Panc1 (cell line): ENCODE measurements at regions not wholly inside any gene's neighbourhood (a gene's known extent, or its start where the extent isn't known, plus 50 kb on each side); places are given as distances from the start of the nearest gene placed in this dataset.

Source experiments
- POLR2AphosphoS5 ChIP-seq: IDR thresholded peaks from 2 replicates; pipeline ENCODE4 v1.6.1; 2012; ENCODE audit warnings: mild to moderate bottlenecking, low read depth, low read length, moderate library complexity
- SIN3A ChIP-seq: IDR thresholded peaks from 2 replicates; pipeline ENCODE4 v1.6.1; 2012; ENCODE audit warnings: low read depth, mild to moderate bottlenecking, low read length, moderate library complexity, borderline replicate concordance; ENCODE audit not compliant: insufficient read depth
- TCF7L2 ChIP-seq: IDR thresholded peaks from 2 replicates; pipeline ENCODE4 v1.6.1; 2011; ENCODE audit warnings: mild to moderate bottlenecking, low read depth, low read length, inconsistent platforms
- TF ChIP-seq, protein P1 (sequence below): fragments of 450-650 bp; IDR thresholded peaks from 2 replicates; pipeline ENCODE4 v1.5.1; 2017; ENCODE audit warnings: mild to moderate bottlenecking
- TF ChIP-seq, protein P2 (sequence below), 2 experiments: IDR thresholded peaks; 2 replicates each; pipeline ENCODE4 v1.6.1; 2011 to 2012; ENCODE audit warnings: low read depth in 2 of 2, control low read depth in 1 of 2, low read length in 1 of 2, mild to moderate bottlenecking in 1 of 2, moderate library complexity in 1 of 2; ENCODE audit not compliant: insufficient read depth in 1 of 2

DNA sequence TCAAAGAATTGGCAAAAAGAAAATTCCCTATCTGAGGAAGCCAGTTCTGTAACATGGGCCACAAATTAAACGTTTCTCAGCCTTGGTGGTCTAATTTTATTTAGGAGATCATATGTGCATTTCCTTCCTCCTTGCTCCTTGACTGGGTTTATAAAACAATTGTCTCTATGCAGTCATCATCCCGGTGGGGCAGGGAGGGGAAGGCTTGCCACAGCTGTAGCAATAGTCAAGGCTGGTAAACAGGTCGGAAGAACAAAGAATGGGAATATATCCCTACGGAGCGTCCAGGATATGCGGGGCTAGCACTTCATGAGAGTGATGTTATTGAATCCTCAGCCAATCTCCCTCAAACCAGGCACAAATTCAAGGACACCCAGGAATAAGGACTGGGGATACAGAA is 143.8 kb downstream of the RNF152 start:
- TF ChIP-seq, protein P1, sequence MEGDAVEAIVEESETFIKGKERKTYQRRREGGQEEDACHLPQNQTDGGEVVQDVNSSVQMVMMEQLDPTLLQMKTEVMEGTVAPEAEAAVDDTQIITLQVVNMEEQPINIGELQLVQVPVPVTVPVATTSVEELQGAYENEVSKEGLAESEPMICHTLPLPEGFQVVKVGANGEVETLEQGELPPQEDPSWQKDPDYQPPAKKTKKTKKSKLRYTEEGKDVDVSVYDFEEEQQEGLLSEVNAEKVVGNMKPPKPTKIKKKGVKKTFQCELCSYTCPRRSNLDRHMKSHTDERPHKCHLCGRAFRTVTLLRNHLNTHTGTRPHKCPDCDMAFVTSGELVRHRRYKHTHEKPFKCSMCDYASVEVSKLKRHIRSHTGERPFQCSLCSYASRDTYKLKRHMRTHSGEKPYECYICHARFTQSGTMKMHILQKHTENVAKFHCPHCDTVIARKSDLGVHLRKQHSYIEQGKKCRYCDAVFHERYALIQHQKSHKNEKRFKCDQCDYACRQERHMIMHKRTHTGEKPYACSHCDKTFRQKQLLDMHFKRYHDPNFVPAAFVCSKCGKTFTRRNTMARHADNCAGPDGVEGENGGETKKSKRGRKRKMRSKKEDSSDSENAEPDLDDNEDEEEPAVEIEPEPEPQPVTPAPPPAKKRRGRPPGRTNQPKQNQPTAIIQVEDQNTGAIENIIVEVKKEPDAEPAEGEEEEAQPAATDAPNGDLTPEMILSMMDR, result no peak
- no peak for TF ChIP-seq POLR2AphosphoS5
- no peak for TF ChIP-seq SIN3A
- TF ChIP-seq, protein P2, sequence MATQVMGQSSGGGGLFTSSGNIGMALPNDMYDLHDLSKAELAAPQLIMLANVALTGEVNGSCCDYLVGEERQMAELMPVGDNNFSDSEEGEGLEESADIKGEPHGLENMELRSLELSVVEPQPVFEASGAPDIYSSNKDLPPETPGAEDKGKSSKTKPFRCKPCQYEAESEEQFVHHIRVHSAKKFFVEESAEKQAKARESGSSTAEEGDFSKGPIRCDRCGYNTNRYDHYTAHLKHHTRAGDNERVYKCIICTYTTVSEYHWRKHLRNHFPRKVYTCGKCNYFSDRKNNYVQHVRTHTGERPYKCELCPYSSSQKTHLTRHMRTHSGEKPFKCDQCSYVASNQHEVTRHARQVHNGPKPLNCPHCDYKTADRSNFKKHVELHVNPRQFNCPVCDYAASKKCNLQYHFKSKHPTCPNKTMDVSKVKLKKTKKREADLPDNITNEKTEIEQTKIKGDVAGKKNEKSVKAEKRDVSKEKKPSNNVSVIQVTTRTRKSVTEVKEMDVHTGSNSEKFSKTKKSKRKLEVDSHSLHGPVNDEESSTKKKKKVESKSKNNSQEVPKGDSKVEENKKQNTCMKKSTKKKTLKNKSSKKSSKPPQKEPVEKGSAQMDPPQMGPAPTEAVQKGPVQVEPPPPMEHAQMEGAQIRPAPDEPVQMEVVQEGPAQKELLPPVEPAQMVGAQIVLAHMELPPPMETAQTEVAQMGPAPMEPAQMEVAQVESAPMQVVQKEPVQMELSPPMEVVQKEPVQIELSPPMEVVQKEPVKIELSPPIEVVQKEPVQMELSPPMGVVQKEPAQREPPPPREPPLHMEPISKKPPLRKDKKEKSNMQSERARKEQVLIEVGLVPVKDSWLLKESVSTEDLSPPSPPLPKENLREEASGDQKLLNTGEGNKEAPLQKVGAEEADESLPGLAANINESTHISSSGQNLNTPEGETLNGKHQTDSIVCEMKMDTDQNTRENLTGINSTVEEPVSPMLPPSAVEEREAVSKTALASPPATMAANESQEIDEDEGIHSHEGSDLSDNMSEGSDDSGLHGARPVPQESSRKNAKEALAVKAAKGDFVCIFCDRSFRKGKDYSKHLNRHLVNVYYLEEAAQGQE (IDR thresholded peaks at IDR 0.05; ENCODE audit: insufficient read depth in 1 of 2, low read depth in 2 of 2, low read length in 1 of 2), result no peak
- no peak for TF ChIP-seq TCF7L2
